HCT116 (cell line): ENCODE measurements at regions not wholly inside any gene's neighbourhood (a gene's known extent, or its start where the extent isn't known, plus 50 kb on each side); places are given as distances from the start of the nearest gene placed in this dataset.

Experiments
- ATAC-seq: fragments of 200-7000 bp; cut with Tn5 transposase; 2 replicates; pipeline ENCODE4 v1.9.1; 2020; ENCODE audit warnings: mild to moderate bottlenecking, moderate library complexity
- BruUV-seq: library from RNA; stranded (reverse); fragments of 400-500 nt; replicated peaks from 2 replicates; lab custom pipeline; 2021; lab: Mats Ljungman, UMichigan
- CTCF ChIA-PET: fragments of 300-600 bp; sonication (Branson Sonifier 250); formaldehyde crosslinking; loops from one replicate; lab custom pipeline; 2021; ENCODE audit warnings: antibody characterized with exemption; lab: Charles Lee
- POLR2A ChIA-PET: fragments of 300-600, 350-600 bp; sonication (Branson Sonifier 250); formaldehyde crosslinking; loops from one replicate; lab custom pipeline; 2021; ENCODE audit warnings: antibody characterized with exemption; lab: Charles Lee
- RAD21 ChIA-PET, 2 experiments: fragments of 300-600 bp; sonication (Branson Sonifier 250); formaldehyde crosslinking; loops; one replicate each; lab custom pipeline; 2023; ENCODE audit warnings: low total read pairs in 2 of 2; ENCODE audit not compliant: uncharacterized antibody in 2 of 2, unreplicated experiment in 2 of 2, low non-redundant PET in 1 of 2; lab: Charles Lee
- DNase-seq: peaks from one replicate; pipeline ENCODE4 v3.0.0-alpha.2; 2010; ENCODE audit warnings: low read depth, low spot score
- H2AFZ ChIP-seq: fragments of 200-600 bp; shearing (Covaris generic), sonication (generic); 2 replicates; pipeline ENCODE4 v1.6.1; 2017; ENCODE audit warnings: low read depth, mixed run types, mixed read lengths, antibody characterized with exemption, low read length; ENCODE audit not compliant: poor library complexity, severe bottlenecking
- H3K27ac ChIP-seq: 2 replicates; pipeline ENCODE4 v1.5.1; 2012; ENCODE audit warnings: low read depth, low read length
- H3K27me3 ChIP-seq: fragments of 200-600 bp; sonication (generic); 2 replicates; pipeline ENCODE4 v1.6.1; 2016; ENCODE audit warnings: mixed run types, low read length, mixed read lengths; ENCODE audit not compliant: insufficient read depth
- H3K36me3 ChIP-seq, 2 experiments: fragments of 200-500 bp in 1 of 2; fragments of 200-600 bp in 1 of 2; sonication (Bioruptor generic) in 1 of 2; sonication (generic) in 1 of 2; 2 replicates each; pipeline versions ENCODE4 v1.5.1 to v1.6.1; 2014 to 2016; ENCODE audit warnings: low read length in 2 of 2, inconsistent platforms in 1 of 2, mixed read lengths in 1 of 2, mixed run types in 1 of 2; ENCODE audit not compliant: insufficient read depth in 2 of 2, control insufficient read depth in 1 of 2
- H3K4me1 ChIP-seq, 2 experiments: fragments of 200-600 bp in 1 of 2; sonication (generic) in 1 of 2; 2 replicates each; pipeline versions ENCODE4 v1.5.1 to v1.6.1; 2012 to 2017; ENCODE audit warnings: low read length in 2 of 2, inconsistent platforms in 1 of 2, mild to moderate bottlenecking in 1 of 2, mixed read lengths in 1 of 2, mixed run types in 1 of 2, moderate library complexity in 1 of 2; ENCODE audit not compliant: insufficient read depth in 2 of 2, control insufficient read depth in 1 of 2
- H3K4me2 ChIP-seq: fragments of 200-600 bp; sonication (generic); 2 replicates; pipeline ENCODE4 v1.6.1; 2017; ENCODE audit warnings: mixed run types, low read length, mixed read lengths
- H3K4me3 ChIP-seq, 2 experiments: fragments of 200-600 bp in 1 of 2; sonication (generic) in 1 of 2; replicated peaks in 1 of 2; 2 replicates each; pipeline ENCODE4 v1.5.1; 2011 to 2016; ENCODE audit warnings: low read length in 2 of 2, control low read depth in 1 of 2, low read depth in 1 of 2, mild to moderate bottlenecking in 1 of 2, mixed read lengths in 1 of 2, mixed run types in 1 of 2
- H3K79me2 ChIP-seq: fragments of 200-600 bp; sonication (generic); 2 replicates; pipeline ENCODE4 v1.6.1; 2017; ENCODE audit warnings: mild to moderate bottlenecking, mixed run types, low read length, moderate library complexity, mixed read lengths; ENCODE audit not compliant: insufficient read depth
- H3K9ac ChIP-seq: fragments of 200-600 bp; sonication (generic); 2 replicates; pipeline ENCODE4 v1.6.1; 2016; ENCODE audit warnings: low read length, mixed read lengths
- H3K9me2 ChIP-seq: fragments of 200-600 bp; sonication (generic), shearing (Covaris generic); 2 replicates; pipeline ENCODE4 v1.6.1; 2017; ENCODE audit warnings: mixed run types, mild to moderate bottlenecking, moderate library complexity; ENCODE audit not compliant: insufficient read depth
- H3K9me3 ChIP-seq, 2 experiments: fragments of 200-500 bp in 1 of 2; fragments of 200-600 bp in 1 of 2; sonication (Bioruptor generic) in 1 of 2; sonication (generic) in 1 of 2; 2 replicates each; pipeline ENCODE4 v1.6.1; 2014 to 2017; ENCODE audit warnings: low read length in 2 of 2, mixed read lengths in 2 of 2, inconsistent platforms in 1 of 2, low read depth in 1 of 2, mild to moderate bottlenecking in 1 of 2, mixed run types in 1 of 2, moderate library complexity in 1 of 2; ENCODE audit not compliant: control insufficient read depth in 1 of 2, insufficient read depth in 1 of 2
- H4K20me1 ChIP-seq: fragments of 200-600 bp; sonication (generic), shearing (Covaris generic); 2 replicates; pipeline ENCODE4 v1.6.1; 2017; ENCODE audit warnings: mixed run types, mild to moderate bottlenecking, moderate library complexity; ENCODE audit not compliant: insufficient read depth
- EGR1 ChIP-seq: IDR thresholded peaks from 2 replicates; pipeline ENCODE4 v1.6.1; 2012; ENCODE audit warnings: low read depth
- POLR2A ChIP-seq: IDR thresholded peaks from 2 replicates; pipeline ENCODE4 v1.7.0; 2011; ENCODE audit warnings: borderline replicate concordance; ENCODE audit not compliant: insufficient read depth, insufficient read length; ENCODE audit errors: extremely low read depth
- POLR2AphosphoS5 ChIP-seq: IDR thresholded peaks from 2 replicates; pipeline ENCODE4 v1.6.1; 2011; ENCODE audit warnings: mild to moderate bottlenecking, low read depth, low read length, moderate library complexity
- RAD21 ChIP-seq: IDR thresholded peaks from 2 replicates; pipeline ENCODE4 v1.6.1; 2012; ENCODE audit warnings: low read depth, mild to moderate bottlenecking
- SIN3A ChIP-seq: IDR thresholded peaks from 2 replicates; pipeline ENCODE4 v1.6.1; 2012; ENCODE audit warnings: low read depth
- SP1 ChIP-seq: IDR thresholded peaks from 2 replicates; pipeline ENCODE4 v1.6.1; 2012; ENCODE audit warnings: low read depth
- SRF ChIP-seq: IDR thresholded peaks from 2 replicates; pipeline ENCODE4 v1.6.1; 2012; ENCODE audit warnings: low read depth
- YY1 ChIP-seq: IDR thresholded peaks from 2 replicates; pipeline ENCODE4 v1.6.1; 2011; ENCODE audit warnings: low read length, low read depth, moderate library complexity, mild to moderate bottlenecking; ENCODE audit not compliant: insufficient replicate concordance; ENCODE audit errors: extremely low read depth
- ZFX ChIP-seq: fragments of 450-650 bp; IDR thresholded peaks from 2 replicates; pipeline ENCODE4 v1.6.1; 2017
- intact Hi-C: fragments of 100-400 bp; cut with micrococcal nuclease; formaldehyde crosslinking; loops from 2 replicates; pipeline ENCODE4 v1.10.0; 2022
- TF ChIP-seq, protein P1 (sequence below): IDR thresholded peaks from 2 replicates; pipeline ENCODE4 v1.6.1; 2011; ENCODE audit warnings: mild to moderate bottlenecking, low read length, moderate library complexity; ENCODE audit not compliant: insufficient replicate concordance; ENCODE audit errors: extremely low read depth
- TF ChIP-seq, protein P2 (sequence below): IDR thresholded peaks from 2 replicates; pipeline ENCODE4 v1.6.1; 2012
- TF ChIP-seq, protein P3 (sequence below): IDR thresholded peaks from 2 replicates; pipeline ENCODE4 v1.6.1; 2012; ENCODE audit warnings: low read depth

DNA sequence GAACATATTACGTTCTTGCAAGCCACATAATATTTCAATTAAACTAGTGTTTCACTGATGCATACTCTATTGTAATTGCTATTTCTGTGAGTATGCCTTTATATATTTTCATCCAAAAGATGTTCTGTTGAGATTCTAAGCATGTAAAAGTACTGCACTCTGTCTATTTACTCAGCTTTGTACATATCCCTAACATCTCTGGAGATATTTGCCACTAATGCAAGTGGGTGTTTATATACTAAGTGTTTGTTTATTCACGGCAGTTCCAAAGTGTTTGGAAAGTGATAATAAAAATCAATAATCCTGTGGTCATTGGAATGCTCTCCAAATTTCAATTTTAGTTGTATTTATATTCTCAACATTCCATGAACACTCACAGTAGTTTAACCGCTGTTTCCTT lies 1989.0 kb downstream of the C4orf33 start:
- Histone ChIP-seq H3K27ac (no peak overlapping the region), H3K36me3 (no peaks in the 10 kb centered on the region), H3K79me2 (no peaks in the 10 kb centered on the region), H3K9ac (no peak overlapping the region), H3K27me3 (no peaks in the 10 kb centered on the region), H3K4me2 (no peak overlapping the region), H3K4me3 (no peak overlapping the region), H2AFZ (no peak overlapping the region), H3K4me1 (no peaks in the 10 kb centered on the region), H3K9me3 (no peaks in the 10 kb centered on the region), H4K20me1 (no peaks in the 10 kb centered on the region), H3K9me2 (no peaks in the 10 kb centered on the region)
- RAD21 ChIA-PET = no interaction called here
- POLR2A ChIA-PET = no interaction called here
- CTCF ChIA-PET = no interaction called here
- DNase-seq = no peak
- intact Hi-C loops = loop anchor here (10.0 kb wide), 2 partner anchors 340 to 1720 kb away; no protein-coding TSS in a partner anchor
- ATAC-seq = no peak
- no TSS peak for BruUV-seq
- TF ChIP-seq SIN3A (no peak), POLR2AphosphoS5 (no peak), SRF (no peak), SP1 (no peak), EGR1 (no peak)
- TF ChIP-seq, protein P1, sequence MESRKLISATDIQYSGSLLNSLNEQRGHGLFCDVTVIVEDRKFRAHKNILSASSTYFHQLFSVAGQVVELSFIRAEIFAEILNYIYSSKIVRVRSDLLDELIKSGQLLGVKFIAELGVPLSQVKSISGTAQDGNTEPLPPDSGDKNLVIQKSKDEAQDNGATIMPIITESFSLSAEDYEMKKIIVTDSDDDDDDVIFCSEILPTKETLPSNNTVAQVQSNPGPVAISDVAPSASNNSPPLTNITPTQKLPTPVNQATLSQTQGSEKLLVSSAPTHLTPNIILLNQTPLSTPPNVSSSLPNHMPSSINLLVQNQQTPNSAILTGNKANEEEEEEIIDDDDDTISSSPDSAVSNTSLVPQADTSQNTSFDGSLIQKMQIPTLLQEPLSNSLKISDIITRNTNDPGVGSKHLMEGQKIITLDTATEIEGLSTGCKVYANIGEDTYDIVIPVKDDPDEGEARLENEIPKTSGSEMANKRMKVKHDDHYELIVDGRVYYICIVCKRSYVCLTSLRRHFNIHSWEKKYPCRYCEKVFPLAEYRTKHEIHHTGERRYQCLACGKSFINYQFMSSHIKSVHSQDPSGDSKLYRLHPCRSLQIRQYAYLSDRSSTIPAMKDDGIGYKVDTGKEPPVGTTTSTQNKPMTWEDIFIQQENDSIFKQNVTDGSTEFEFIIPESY = no peak
- TF ChIP-seq, protein P2, sequence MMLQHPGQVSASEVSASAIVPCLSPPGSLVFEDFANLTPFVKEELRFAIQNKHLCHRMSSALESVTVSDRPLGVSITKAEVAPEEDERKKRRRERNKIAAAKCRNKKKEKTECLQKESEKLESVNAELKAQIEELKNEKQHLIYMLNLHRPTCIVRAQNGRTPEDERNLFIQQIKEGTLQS = no peak

DNA sequence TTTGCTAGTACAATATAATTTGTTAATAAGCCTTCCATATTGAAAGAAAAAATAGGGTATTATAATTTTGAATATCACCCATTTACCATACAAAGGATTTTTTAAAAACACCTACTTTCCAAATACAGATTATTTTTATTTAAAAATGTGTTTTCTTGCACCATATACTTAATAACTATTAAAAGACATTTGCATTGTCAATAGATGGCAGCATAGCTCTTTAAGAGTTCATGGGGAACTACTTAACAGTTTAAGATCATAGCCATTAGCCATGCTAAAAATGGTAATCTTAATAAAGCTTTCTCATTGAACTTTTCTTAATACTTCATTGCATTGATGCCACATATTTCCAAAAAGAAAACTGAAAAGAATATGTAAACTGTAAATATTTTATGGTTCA lies 1995.9 kb downstream of the C4orf33 start:
- ATAC-seq = peak; percentile 68
- H3K4me2 ChIP-seq = no peak overlapping the region
- no peaks in the 10 kb centered on the region for H3K4me1 ChIP-seq
- H3K79me2 ChIP-seq = no peaks in the 10 kb centered on the region
- RAD21 ChIA-PET = interaction anchor here in 1 of 2 experiments (0.6 kb wide), 1 partner anchor 559 kb away, joined by 3 read pairs; no protein-coding TSS in a partner anchor
- no peak overlapping the region for H3K27ac ChIP-seq
- no peaks in the 10 kb centered on the region for H3K27me3 ChIP-seq
- H3K9me3 ChIP-seq = no peaks in the 10 kb centered on the region
- no peak overlapping the region for H3K9ac ChIP-seq
- no peak overlapping the region for H3K4me3 ChIP-seq
- no peak overlapping the region for H2AFZ ChIP-seq
- intact Hi-C loops = loop anchor here (2.0 to 10.0 kb wide), 4 partner anchors 530 to 1549 kb away; no protein-coding TSS in a partner anchor
- POLR2A ChIA-PET = no interaction called here
- no peaks in the 10 kb centered on the region for H4K20me1 ChIP-seq
- CTCF ChIA-PET = interaction anchor here (1.1 to 2.0 kb wide), 3 partner anchors 553 to 1729 kb away, joined by 3 to 9 read pairs (median 3); no protein-coding TSS in a partner anchor
- H3K36me3 ChIP-seq = no peaks in the 10 kb centered on the region
- BruUV-seq = no TSS peak
- DNase-seq = peak; percentile 48
- H3K9me2 ChIP-seq = no peaks in the 10 kb centered on the region
- TF ChIP-seq RAD21 (peak; percentile 70), YY1 (no peak), POLR2A (no peak), SIN3A (no peak), ZFX (no peak)
- TF ChIP-seq, protein P3, sequence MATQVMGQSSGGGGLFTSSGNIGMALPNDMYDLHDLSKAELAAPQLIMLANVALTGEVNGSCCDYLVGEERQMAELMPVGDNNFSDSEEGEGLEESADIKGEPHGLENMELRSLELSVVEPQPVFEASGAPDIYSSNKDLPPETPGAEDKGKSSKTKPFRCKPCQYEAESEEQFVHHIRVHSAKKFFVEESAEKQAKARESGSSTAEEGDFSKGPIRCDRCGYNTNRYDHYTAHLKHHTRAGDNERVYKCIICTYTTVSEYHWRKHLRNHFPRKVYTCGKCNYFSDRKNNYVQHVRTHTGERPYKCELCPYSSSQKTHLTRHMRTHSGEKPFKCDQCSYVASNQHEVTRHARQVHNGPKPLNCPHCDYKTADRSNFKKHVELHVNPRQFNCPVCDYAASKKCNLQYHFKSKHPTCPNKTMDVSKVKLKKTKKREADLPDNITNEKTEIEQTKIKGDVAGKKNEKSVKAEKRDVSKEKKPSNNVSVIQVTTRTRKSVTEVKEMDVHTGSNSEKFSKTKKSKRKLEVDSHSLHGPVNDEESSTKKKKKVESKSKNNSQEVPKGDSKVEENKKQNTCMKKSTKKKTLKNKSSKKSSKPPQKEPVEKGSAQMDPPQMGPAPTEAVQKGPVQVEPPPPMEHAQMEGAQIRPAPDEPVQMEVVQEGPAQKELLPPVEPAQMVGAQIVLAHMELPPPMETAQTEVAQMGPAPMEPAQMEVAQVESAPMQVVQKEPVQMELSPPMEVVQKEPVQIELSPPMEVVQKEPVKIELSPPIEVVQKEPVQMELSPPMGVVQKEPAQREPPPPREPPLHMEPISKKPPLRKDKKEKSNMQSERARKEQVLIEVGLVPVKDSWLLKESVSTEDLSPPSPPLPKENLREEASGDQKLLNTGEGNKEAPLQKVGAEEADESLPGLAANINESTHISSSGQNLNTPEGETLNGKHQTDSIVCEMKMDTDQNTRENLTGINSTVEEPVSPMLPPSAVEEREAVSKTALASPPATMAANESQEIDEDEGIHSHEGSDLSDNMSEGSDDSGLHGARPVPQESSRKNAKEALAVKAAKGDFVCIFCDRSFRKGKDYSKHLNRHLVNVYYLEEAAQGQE = no peak
